NCI-H2196 treated with DMSO at 0.1 percent for 48 hours (cell line): ENCODE measurements at regions not wholly inside any gene's neighbourhood (a gene's known extent, or its start where the extent isn't known, plus 50 kb on each side); places are given as distances from the start of the nearest gene placed in this dataset.
"Not testable (repeated sequence)": the region's sequence is repeated elsewhere in the genome, so short reads cannot be mapped to it uniquely, and the experiment has no call there.

Experiments
- DNase-seq: peaks from one replicate; lab custom pipeline; 2025; ENCODE audit not compliant: unreplicated experiment; lab: John Stamatoyannopoulos, UW

GRCh38 chr2:39837856-39838453 lies 58.9 kb upstream of the THUMPD2 start:
- DNase-seq = peak; percentile 13

GRCh38 chr2:39836638-39837037 lies 57.6 kb upstream of the THUMPD2 start:
- DNase-seq = no peak

GRCh38 chr2:39834426-39834825 lies 55.4 kb upstream of the THUMPD2 start:
- DNase-seq = no peak

- not testable (repeated sequence) for DNase-seq
Measured at GRCh38 chr2:39830610-39831009, 51.6 kb upstream of the THUMPD2 start.
